HG02870 (cell line): ENCODE measurements at regions not wholly inside any gene's neighbourhood (a gene's known extent, or its start where the extent isn't known, plus 50 kb on each side); places are given as distances from the start of the nearest gene placed in this dataset.

Source experiments
- ATAC-seq: cut with Tn5 transposase; IDR thresholded peaks from one replicate; pipeline ENCODE4 v1.9.1; 2021; ENCODE audit warnings: mild to moderate bottlenecking, moderate library complexity; ENCODE audit not compliant: unreplicated experiment

DNA sequence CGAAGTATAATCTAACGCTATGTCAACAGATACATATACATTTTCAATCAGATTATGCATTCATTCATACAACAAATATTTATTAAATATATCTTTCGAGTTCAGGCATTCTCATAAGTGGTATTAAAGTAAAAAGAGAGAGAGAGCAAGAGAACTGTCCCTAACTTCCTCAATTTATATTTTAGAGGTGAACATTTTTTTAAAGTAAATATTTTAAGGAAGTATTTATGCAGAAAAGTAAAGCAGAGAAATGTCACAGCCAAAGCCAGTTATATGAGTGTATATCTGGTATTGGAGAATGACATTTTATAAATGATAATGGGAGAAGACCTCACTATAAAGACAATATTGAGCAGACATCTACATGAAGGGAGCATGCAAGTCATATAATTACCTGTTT is 667.3 kb upstream of the CDH9 start:
- no peak for ATAC-seq

DNA sequence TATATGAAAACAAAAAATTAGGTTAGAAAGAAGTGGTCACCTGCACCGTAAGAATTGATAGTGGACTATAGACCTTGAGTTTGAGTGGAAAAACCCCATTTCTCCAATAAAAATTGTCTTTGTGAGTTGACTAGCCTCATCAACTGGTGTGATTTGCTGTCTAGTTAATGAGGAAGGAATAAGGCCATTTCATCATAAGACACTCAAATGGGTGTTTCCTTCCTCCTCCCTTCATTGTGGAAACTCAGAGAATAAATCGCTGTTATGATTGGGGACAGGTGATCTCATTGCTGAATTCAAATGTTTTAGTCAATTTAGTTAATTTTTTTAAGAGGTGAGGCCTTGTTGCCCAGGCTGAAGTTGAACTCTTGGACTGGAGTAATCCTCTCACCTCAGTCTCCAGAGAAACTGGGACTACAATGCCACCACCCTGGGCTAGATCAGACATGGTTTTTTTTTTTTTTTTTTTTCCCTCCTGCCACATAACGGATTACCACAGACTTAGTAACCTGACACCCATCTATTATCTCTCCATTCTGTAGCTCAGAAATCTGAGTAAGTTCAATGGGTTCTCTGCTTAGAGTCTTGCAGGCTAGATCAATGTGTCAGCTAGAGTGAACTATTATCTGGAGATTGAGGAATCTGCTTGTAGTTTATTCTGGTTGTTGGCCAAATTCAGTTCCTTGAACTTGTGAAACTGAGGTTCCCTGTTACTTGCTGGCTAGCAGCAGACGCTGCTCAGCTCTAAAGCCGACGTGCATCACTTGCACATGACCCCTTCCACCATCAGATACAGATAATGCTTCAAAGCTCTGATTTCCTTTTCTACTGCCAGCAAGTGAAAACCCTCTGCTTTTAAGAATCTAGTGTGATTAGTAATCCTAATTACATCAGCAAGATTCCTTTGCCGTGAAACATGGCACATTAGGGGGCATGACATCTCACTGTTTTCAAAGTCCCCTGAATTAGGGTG is 663.8 kb upstream of the CDH9 start:
- ATAC-seq, result no peak

DNA sequence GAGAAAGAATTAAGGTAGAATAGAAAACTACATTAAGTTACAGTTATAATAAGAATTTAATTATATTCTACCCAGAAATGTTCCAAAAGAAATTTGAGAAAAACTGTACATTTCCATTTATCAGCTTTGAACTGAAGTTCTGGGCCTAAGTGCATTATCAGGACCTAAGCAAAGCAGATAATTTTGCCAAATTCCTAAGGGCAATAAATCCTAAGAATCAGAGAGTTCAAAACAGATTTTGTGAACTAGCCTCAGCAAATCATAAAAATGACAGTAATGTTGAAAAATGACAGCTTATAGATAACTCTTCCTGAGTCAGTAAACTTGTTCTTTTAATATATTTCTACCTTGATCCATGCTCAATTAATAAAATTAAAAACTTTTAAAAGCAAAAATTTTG is 662.1 kb upstream of the CDH9 start:
- no peak for ATAC-seq

DNA sequence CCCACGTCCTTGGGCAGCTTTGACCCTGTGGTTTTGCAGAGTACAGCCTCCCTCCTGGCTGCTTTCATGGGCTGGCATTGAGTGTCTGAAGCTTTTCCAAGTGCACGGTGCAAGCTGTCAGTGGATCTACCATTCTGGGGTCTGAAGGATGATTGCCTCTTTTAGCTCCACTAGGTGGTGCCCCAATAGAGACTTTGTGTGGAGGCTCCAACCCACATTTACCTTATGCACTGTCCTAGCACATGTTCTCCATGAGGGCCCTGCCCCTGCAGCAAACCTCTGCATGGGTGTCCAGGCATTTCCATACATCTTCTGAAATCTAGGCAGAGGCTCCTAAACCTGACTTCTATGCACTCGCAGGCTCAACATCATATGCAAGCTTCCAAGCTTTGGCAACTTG is 644.2 kb upstream of the CDH9 start:
- ATAC-seq, result no peak

DNA sequence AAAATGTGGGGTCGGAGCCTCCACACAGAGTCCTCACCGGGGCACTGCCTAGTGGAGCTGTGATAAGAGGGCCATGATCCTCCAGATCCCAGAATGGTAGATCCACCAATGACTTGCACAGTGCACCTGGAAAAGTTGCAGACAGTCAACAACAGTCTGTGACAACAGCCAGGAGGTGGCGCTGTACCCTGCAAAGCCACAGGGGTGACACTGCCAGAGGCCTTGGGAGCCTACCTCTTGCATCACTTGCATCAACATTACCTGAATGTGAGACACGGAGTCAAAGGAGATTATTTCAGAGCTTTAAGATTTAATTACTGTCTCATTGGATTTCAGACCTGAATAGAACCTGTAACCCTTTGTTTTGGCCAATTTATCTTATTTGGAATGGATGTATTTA is 614.1 kb upstream of the CDH9 start:
- no peak for ATAC-seq

DNA sequence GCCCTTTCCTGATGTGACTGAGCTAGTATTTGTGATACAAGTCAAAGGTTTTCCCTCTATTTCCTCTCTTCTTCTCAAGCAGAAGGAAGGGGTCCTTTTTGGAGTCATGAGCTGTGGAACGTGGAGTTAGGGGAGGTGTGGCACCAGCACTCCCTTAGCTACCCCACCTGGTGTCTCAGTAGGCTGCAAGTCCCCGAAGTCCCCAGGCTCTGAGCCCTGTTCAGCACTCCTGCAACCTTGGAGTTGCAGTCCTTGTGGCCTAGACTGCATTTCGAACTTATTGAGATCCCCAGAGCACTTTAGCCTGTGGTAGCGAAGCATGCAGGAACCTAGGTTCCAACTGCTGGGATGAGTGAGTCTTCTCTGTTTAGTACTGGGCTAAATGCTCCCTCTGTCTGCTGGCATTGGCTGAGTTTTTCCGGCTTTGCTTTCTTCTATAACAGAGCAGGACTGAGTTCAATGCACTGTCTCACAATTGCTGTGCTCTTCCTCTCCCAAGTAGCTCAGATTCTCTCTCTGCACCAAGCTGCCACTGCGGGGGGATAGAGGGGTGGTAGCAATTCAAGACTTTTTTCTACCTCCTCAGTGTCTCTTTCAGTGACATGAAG is 600.7 kb upstream of the CDH9 start:
- no peak for ATAC-seq

DNA sequence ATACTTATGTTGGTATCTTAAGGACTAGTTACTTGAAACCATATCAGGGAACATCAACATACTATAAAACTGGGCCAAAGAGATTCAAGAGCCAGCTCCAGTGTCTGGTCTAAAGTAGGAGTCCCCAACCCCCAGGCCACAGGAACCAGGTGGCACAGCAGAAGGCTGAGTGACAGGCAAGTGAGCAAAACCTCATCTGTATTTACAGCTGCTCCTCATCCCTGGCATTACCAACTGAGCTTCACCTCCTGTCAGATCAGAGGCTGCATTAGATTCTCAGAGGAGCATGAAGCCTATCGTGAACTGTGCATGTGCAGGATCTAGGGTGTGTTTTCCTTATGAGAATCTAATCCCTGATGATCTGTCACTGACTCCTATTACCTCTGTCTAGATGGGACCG is 581.6 kb upstream of the CDH9 start:
- no peak for ATAC-seq

DNA sequence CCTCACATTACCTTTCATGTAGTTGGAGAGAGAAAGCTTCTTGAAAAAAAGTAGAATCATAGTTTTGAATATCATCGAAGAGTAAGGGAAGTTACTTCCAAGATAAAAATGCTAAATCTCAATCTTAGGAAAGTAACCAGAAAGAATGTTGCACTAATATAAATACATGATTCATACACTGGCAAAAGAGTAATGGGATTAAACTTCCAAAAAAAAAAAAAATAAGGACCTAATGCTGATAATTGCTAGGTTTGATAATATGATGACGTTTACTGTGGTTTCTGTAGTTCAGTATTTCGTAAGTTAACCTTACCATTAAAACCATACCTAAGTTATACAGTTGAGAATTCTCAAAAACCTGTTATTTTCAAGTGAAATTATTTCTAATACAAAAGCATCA is 573.8 kb upstream of the CDH9 start:
- ATAC-seq, result no peak

DNA sequence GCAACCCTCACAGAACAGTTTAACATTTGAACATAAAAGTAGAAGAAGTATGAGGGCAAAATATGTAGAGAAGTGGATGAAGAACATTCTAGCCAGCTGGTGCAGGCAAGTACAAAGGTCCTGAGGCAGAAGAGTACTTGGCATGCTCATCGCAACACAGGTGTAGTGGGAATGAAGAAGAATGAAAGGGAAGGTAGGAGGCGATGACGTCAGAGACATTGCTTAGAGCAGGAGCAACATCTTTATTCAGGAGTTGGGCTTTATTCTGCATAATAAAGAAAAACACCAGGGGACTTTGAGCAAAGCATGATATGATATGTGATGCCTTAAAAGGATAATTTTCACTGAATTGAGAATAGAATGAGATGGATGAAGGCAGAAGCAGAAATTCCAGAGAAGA is 570.6 kb upstream of the CDH9 start:
- ATAC-seq, result no peak

DNA sequence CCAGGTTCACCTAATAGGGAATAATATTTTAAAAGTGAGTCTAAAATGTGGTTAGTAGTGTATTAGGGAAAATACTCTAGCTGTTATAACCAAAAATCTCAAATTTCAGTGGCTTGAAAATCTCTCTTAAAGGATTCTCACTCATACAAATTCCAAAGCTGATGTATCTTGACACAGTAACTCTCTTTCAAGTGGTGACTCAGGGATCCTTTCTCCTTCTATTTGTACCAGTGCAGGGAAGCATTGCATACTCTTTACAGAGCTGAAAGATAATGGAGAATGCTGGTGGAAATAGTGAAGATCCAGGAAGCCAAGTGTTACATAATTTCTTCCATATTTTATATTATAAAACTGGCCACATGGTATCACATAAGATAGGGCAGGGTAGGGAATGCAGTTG is 560.2 kb upstream of the CDH9 start:
- ATAC-seq, result no peak

DNA sequence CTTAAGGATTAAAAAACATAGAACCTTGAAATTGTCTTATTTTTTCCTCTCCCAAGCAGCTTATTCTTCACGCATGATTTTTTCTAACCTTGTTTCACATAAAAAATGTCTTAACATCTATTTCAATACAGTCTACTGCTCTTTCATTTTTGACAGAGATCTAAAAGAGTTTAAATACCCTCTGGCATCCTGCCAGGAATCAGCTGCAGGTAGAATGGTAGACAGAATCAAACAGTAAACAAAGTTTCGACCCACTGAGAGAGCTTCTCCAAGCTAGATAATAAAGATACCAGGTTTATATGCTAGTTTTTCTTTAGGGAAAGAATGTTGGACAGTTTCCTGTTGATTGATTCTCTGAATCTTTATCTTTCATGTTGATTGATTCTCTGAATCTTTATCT is 555.8 kb upstream of the CDH9 start:
- no peak for ATAC-seq

DNA sequence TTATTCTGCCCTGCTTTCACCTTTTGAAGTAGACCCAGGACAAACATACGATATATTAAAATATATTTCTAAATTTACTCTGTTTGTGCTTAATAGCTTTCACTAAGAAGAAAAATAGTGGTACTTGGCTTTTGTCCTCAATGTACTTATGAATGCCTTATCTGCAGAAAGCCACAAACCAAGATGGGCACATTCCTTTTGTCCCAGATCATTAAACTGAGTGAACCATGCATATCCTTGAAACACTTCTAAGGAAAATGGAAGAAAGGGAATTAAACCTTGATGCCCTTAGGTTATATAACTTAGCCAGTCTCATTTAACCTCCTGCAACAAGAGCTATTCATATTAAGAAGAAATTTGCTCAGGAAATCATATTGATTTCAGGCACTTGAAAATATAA is 553.8 kb upstream of the CDH9 start:
- no peak for ATAC-seq

DNA sequence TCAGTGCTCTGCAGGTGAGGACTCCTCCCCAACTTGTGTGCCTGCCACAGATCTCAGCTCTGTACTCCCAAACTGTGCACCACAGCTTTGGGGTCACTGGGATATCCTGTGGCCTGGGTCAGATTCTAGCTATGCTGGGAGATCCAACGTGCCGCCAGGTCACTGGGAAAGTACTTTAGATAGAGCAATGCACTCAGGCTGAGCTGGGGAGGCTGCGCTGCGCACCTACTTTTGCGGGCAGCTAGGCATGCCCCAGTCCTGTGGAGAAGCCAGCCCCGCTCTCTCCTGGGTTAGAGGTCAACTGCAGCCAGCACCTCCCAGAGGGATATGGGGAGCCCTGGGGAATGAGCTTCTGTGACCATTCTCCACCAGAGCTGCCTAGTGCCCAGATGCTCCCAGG is 552.1 kb upstream of the CDH9 start:
- no peak for ATAC-seq

DNA sequence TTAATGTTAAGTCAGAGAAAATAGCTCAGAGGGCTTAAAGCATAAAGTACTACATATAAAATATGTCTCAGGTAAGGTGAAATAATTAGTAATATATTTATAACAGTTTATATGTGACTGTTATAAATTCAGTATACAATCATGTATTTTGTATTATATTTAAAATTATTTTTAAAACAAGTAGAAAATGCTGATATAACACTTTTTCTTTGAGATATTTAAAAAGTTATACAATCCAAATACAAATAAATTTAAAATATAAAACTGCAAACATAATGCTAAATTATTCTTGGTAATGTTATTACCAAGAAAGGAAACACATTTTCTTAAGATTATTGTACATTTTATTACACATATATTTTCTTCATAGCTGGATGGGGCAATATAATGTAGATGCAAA is 539.9 kb upstream of the CDH9 start:
- no peak for ATAC-seq

DNA sequence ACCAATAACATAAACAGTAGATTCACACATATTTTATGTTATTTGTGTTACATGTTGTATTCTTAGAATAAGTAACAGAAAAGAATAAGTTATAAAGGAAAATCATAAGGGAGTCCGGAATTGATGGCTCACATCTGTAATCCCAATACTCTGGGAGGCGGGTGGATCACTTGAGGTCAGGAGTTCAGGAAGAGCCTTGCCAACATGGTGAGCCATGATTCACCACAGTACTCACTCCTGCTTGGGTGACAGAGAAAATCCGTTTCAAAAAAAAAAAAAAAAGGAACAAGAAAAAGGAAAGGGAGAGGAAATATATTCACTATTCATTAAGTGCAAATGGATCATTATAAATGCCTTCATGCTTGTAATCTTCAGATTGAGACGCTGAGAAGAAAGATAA is 533.3 kb upstream of the CDH9 start:
- ATAC-seq, result no peak

DNA sequence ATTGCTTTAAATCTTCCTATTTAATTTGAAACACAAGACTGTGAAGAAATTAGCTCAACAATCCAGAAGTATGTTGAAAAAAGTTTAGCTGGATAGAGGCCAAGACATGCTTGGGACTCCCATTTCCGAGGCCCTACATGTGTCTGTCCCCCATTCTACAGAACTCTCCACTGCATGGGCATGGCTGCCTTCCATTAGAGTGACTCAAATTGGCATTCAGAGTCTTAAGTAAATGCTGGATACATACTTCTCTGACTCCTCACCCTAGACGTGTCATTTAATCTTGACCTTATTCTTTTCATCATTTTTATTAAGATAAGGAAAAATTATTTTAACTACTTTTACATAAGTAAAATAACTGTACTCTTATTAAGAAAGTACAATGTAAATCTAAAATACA is 530.4 kb upstream of the CDH9 start:
- ATAC-seq, result no peak

DNA sequence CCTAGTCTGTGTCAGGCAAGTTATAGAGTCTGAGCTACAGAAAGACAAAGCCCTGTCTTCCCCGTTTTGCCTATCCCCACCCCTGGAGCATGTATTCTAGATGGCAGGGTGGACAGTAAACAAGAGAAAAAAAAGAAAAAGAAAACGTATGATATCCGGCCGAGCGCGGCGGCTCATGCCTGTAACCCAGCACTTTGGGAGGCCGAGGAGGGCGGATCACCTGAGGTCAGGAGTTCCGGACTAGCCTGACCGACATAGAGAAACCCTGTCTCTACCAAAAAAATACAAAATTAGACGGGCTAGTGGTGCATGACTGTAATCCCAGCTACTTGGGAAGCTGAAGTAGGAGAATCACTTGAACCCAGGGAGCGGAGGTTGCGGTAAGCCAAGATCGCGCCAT is 523.0 kb upstream of the CDH9 start:
- no peak for ATAC-seq

DNA sequence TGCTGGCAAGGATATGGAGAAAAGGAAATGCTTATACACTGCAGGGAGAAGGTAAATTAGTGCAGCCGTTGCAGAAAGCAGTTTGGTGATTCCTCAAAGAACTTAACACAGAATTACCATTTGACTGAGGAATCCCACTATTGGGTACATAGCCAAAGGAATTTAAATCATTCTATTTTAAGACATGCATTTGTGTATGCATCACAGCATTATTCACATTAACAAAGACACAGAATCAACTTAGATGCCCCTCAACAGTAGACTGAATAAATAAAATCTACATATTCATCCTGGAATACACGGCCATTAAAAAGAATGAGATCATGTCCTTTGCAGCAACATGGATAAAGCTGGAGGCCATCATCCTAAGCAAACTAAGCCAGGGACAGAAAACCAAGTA is 510.1 kb upstream of the CDH9 start:
- no peak for ATAC-seq

DNA sequence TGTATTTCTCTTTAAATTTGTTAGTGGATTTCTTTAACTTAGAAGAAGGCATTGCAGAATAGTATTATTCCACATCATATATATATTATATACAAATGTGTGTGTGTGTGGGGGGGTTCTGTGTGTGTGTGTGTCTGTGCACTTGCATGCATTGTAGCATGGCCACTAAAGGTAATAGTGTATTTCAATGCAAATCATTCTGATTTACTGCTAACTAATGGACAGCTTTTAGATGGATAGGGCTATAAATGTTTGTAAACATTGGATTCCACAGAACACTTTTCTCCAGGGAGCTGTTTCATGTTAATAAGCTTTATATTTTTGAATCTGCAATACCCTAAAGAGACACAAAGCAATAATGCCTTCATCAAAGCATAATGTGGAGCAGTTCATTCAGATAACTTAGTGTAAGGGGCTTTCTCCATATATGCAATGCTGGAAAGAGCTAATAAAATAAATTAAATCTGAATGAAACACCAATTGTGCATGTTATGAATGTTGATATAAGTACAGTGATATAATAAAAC is 496.7 kb upstream of the CDH9 start:
- ATAC-seq, result no peak

DNA sequence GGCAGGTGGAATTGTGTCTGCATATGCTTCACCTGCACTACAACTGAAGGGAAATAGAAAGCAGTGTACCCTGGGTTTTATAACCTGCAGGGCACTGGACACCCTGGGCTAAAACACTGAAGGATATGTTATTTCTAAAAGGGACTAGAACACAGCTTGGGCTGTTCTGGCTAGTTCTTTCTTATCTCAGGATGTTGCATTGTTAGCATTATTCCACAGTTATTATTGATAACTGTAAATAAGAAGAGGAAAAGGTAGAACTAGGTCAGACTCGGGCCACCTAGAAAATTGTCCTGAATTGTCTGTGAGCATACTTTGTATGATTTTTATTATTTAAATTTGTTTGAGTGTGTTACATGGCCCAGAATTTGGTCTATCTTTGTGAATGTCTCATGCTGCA is 493.9 kb upstream of the CDH9 start:
- ATAC-seq, result no peak

DNA sequence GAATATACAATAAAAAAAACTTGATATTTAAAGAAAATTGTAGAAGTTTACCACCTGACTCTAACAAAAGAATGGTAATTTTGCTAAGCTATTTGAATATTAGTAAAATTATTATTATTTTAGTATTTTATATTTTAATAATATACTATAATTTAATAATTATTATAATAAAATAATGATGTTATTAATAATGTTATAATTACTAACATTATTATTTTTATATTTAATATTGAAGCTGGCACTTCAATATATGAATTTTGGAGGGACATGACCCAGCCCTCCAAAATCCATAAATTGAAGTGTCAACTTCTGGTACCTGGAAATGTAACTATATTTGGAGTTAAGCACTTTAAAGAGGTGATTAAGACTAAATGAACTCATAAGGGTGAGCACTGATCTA is 486.1 kb upstream of the CDH9 start:
- ATAC-seq, result no peak

DNA sequence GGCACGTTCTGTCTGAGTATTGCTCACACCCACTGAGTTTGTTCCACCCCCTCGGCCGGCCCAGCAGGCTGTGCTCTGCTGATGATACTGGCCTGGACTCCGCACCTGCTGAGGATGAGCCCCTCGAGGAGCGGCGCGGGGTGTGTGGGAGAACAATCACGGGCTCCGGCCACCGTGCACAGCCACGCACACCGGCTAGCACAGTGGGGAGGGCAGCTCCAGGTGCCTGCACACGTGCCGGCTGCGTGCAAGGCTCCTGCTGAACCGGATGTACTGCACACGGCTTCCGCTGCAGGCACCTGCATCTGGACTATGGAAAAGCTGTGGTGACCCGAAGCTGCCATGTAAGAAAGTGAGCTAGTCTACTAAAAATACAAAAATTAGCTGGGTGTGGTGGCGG is 485.2 kb upstream of the CDH9 start:
- ATAC-seq, result no peak
